ENCODE measurements at regions not wholly inside any gene's neighbourhood (a gene's known extent, or its start where the extent isn't known, plus 50 kb on each side); places are given as distances from the start of the nearest gene placed in this dataset.

DNA sequence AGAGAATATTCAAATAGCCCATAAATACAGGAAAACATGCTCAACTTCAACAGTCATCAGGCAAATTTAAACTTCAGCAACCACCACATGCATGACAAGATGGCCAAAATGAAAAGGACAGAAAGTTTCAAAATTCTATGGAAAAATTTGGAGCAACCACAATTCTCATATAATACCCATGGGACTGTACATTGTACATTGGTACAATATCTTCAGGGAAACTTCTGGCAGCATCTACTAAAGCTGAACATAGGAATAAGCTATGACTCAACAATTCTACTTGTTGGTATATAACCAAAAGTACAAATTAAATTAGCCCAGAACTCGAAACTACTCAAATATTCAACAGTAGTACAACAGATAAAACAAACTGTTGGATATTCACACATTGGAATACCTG, 847.6 kb downstream of the TBL1XR1 start:
- TF ChIP-seq, protein P1, sequence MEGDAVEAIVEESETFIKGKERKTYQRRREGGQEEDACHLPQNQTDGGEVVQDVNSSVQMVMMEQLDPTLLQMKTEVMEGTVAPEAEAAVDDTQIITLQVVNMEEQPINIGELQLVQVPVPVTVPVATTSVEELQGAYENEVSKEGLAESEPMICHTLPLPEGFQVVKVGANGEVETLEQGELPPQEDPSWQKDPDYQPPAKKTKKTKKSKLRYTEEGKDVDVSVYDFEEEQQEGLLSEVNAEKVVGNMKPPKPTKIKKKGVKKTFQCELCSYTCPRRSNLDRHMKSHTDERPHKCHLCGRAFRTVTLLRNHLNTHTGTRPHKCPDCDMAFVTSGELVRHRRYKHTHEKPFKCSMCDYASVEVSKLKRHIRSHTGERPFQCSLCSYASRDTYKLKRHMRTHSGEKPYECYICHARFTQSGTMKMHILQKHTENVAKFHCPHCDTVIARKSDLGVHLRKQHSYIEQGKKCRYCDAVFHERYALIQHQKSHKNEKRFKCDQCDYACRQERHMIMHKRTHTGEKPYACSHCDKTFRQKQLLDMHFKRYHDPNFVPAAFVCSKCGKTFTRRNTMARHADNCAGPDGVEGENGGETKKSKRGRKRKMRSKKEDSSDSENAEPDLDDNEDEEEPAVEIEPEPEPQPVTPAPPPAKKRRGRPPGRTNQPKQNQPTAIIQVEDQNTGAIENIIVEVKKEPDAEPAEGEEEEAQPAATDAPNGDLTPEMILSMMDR (IDR thresholded peaks at IDR 0.05): no peak
- TF ChIP-seq POLR2A (IDR thresholded peaks at IDR 0.05): no peak

All from Peyer's patch (tissue), 4 donors.